ENCODE measurements at regions not wholly inside any gene's neighbourhood (a gene's known extent, or its start where the extent isn't known, plus 50 kb on each side); places are given as distances from the start of the nearest gene placed in this dataset.

- no peak for TF ChIP-seq CTCF (optimal IDR thresholded peaks at IDR 0.05 in 1 of 3, IDR thresholded peaks at IDR 0.05 in 1 of 3, conservative IDR thresholded peaks at IDR 0.05 in 1 of 3; ENCODE audit: extremely low read depth in 1 of 3, insufficient read depth in 2 of 3, low read length in 3 of 3)
- no peak for TF ChIP-seq EZH2 (IDR thresholded peaks at IDR 0.05; ENCODE audit: low read length)
Measured at GRCh38 chr4:62130230-62130629, 930.1 kb downstream of the ADGRL3 start.

Data from keratinocyte (primary cell).